Prostate gland (tissue), 2 donors: ENCODE measurements at regions not wholly inside any gene's neighbourhood (a gene's known extent, or its start where the extent isn't known, plus 50 kb on each side); places are given as distances from the start of the nearest gene placed in this dataset.

Source experiments
- CTCF ChIP-seq, 4 experiments: fragments of 200-600 bp in 2 of 4; fragments of 450-650 bp in 2 of 4; sonication (generic) in 2 of 4; IDR thresholded peaks; 1 replicate in 3 of 4; 2 replicates in 1 of 4; pipeline ENCODE4 v1.5.1; 2016 to 2019; ENCODE audit warnings: antibody characterized with exemption in 4 of 4, mild to moderate bottlenecking in 2 of 4, moderate library complexity in 2 of 4
- POLR2A ChIP-seq: fragments of 450-650 bp; IDR thresholded peaks from one replicate; pipeline ENCODE4 v1.6.1; 2016; ENCODE audit warnings: antibody characterized with exemption, mild to moderate bottlenecking
- POLR2AphosphoS5 ChIP-seq: sonication (generic); formaldehyde crosslinking; IDR thresholded peaks from one replicate; pipeline ENCODE4 v1.6.1; 2017; ENCODE audit warnings: antibody characterized with exemption

- TF ChIP-seq CTCF (IDR thresholded peaks at IDR 0.05) = no peak
- TF ChIP-seq POLR2A = no peak
- TF ChIP-seq POLR2AphosphoS5 = no peak
Observed at GRCh38 chr6:62479697-62480220, 193.7 kb upstream of the KHDRBS2 start.
